Lung microvascular endothelial cell (primary cell): ENCODE measurements at regions not wholly inside any gene's neighbourhood (a gene's known extent, or its start where the extent isn't known, plus 50 kb on each side); places are given as distances from the start of the nearest gene placed in this dataset.

Experiments used
- DNase-seq, 2 donors: peaks; one replicate each; pipeline versions ENCODE4 v3.0.0 to v3.0.0-alpha.2; 2010; ENCODE audit warnings: low read depth in 2 of 2

DNA sequence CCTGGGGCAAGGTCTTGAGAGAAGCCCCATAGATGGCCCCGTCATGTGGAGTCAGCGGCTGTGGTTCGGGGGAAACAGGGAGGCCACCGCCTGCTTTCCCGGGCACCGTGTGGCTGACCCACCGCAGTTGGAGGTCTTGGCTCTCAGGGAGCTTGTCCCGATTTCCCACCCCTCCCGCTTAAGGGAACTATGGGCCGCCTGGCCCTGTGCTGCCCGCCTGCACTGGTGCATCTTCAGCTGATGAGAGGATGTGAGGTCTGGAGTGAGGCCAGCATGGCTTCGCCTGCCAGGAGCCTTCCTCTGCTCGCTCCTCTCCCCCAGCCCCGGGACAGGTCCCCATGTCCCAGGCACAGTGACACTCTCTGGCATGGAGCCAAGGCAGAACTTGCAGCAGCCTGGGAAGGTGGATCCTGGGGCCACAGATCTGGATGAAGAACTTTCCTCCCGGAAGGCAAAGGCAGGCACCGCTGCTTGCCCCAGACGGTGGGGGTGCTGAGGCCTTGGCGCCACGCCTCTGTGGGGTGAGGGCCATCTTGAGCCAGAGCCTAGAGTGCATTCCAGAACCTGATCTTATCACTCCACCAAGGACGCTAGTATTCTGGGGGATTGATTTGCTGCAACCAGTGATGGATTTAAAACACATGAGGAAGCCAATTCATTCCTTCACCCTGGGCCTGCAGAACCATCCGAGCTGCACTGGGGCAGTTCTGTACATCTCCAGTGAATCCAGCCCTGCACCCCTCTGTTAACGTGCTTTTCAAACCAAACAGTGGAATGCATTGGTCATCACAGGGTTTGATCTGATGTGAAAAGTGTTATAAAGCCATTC, 178.6 kb upstream of the TNRC6C start:
- no peak for DNase-seq

DNA sequence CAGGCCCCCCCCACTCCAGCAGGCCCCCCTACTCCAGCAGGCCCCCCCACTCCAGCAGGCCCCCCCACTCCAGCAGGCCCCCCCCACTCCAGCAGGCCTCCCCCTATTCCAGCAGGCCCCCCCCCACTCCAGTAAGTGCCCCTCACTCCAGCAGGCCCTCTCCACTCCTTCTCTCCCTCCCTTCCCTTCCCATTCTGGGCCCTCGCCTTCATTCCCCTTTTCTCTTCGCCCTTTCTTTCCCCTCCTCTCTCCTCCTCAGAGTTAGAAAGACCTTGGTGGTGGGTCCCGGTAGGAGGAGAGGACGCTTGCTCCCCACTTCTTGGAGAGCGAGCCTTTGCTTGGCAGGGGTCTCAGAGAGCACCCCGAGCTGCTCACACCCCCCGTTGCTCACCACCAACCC, 177.0 kb upstream of the TNRC6C start:
- DNase-seq, result no peak

DNA sequence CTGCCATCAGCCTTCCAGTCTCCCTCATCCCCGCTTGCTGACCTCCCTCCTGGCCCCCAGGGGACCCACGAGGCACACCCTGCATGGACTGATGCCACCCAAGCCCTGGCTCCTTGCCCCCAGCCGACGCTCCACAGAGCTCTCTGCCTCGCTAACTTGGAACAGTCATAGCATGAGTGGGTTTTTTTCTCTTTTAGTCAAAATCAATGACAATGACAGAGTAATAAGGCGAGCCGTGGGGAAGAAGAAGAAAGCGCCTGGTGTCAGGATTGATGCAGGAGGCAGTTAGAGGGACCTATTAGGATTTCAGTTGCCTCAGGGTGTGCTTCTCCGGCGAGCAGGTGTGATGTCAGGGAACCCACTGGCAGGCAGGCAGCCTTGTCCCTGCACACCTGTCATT, 176.3 kb upstream of the TNRC6C start:
- DNase-seq, result no peak

DNA sequence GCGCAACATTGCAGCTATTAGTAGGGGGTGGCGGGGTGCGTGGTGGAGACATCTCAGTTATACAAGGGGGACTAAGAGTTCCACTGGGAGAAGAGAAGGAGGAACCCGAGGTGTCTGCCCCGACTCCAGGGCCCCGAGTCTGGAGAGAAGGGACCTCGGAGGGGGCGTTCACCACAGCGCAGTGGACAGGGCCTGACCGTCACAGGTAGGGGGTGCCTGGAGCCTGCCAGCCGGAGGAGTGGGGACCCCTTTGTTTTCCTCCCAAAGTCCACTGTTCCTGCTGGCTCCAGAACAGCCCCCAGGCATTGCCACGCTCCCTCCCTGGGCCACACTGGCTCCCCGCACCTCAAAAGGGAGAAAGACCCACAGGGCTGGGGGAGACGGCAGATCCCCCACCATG, 175.9 kb upstream of the TNRC6C start:
- no peak for DNase-seq

DNA sequence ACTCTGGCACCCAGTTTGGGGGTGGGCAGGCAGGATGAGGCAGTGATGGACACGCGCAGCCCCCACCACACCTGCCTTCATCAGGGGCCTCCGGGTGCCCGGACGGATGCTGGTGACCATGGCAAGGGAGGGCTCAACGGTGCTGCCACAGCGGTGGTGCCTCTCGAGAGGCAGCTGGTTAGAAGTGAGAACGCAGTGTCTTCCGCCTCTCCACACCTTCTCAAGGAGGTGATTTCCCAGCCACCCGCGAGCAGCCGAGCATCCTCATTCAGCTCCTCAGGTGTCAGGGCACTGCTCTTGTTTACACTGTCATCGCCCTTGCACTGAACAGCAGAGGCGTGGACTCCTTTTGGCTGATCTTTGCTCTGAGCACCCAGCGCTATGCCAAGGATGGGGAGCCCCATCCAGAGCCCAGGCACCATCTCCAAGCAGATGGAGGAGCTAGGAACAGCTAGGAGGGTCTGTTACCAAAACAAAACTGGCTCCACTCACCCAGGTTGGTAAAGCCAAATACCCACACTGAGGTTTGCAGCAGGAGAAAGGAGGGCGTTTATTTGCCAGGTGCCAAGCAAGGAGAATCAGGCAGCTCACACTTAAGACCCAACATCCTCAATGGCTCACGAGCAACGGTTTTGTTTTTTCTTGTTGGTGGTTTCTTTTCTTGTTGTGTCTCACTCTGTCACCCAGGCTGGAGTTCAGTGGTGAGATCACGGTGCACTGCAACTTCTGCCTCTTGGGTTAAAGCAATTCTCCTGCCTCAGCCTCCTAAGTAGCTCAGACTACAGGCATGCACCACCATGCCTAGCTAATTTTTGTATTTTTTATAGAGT, 174.3 kb upstream of the TNRC6C start:
- DNase-seq, result no peak

DNA sequence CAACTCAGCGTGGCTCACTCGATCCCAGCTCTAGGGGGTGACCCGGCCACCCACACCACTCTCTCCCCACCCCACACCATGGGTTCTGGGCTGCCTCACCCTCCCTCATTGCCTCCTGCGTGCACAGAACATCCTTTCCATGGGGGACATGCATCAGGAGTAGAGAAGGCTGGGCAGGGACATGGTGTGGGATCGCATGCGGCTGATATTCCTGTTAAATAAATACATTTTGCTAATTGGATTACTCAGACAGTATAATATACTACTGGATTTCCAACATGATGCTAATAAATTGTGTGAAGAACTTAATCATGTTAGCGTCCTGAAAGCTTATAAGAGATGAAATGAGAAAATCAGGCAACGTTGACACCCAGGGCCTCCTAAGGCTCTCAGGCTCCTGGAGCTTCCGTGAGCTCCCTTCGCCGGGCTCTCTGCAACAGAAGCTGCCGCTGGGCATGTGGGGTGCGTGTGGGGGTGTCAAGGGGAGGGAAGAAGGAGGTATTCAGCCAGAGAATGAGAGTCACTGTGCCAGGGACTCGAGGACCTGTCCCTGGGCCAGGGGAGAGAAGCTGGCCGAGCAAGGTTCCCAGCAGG, 173.1 kb upstream of the TNRC6C start:
- no peak for DNase-seq

DNA sequence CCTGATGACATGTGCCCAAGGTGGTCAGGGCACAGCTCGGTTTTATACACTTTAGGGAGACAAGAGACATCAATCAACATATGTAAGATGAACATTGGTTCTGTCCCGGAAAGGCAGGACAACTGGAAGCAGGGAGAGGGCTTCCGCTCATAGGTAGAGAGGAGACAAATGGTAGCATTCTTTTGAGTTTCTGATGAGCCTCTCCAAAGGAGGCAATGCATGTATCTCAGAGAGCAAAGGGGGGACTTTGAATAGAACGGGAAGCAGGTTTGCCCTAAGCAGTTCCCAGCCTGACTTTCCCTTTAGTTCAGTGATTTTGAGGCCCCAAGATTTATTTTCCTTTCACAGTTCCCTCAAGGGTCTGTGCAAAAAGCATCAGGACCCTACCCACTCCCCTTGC, 172.4 kb upstream of the TNRC6C start:
- DNase-seq, result no peak

DNA sequence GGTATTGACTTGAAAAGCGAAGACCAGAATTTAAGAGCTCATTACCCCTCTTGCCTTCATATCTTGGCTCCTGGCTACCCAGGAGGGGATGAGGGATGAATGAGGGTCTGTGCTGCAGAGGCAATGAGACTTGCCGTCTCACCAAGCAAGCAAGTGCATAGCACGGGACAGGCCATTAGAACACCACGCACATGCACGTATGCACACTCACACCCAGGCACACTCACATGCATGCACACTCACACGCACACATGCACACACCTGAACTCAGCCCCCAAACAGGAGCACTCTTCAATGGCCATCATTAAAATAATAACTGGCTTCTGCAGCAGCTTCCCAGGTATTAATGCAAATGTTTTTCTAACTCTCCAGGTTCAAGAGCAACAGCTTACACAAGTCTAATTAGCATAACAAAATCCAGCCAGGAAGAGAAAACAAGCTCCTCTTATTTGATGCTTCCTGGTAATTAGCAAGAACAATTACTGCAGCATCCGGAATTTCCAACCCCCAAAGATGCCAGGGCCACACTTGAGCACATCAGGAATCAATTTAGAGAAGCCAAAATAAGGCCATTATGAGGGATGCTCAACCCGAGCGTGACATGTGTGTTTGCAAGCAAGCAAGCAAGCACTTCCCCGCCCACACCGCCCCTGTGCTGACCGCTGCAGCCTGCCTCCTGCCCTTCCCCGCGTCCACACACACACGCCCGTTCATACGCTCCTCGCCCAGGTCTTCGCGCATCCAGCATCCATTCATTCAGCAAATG, 171.6 kb upstream of the TNRC6C start:
- no peak for DNase-seq

DNA sequence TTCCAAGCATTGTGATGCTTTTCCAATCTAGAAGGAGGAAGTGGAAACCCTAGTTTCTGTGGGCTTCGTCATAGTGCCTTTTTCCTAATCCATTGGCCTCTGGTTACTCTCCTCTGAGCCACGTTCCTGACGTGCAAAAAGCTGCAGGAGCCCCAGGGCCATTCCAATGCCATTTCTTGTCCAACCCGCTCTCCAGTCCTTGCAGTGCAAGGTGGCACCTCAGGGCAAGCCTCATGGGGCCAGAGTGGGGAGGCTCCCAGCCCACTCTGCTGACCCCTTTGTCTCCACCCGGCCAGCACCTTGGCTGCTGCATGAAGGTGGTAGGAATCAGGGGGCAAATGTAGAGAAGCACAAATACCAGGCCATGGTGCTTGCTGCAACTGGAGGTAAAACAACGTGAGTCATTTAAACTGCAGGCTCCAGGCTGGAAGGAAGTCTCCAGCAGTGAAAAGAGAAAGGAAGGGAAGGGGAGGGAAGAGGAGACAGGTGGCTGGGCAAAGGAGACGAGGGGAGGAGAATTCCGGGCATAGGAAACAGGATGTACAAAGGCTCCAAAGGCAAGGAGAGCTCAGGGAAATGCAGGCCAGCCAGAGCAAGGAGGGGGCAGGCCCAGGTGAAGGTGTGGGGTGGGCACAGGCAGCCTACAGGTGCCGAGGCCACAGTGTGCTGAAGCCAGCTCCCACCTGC, 168.2 kb upstream of the TNRC6C start:
- DNase-seq, result no peak

DNA sequence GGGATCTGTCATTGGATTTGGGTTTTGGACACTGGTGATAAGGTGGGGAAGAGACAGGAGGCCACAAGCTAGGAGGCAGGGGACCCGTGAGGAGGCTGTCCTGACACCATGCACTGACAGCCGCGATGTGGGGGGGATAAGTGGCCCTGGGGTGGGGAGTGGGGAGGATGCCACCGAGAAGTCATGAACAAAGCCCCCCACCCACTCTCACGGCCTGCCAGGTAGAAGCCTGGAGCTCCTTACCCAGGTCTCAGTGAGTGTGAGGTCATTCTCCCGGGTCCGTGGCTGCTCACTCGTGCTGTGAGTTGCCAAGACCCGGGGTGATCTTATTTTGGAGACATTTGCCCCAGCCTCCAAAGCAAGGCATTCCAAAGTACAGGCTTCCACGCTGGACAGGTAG, 165.9 kb upstream of the TNRC6C start:
- no peak for DNase-seq

DNA sequence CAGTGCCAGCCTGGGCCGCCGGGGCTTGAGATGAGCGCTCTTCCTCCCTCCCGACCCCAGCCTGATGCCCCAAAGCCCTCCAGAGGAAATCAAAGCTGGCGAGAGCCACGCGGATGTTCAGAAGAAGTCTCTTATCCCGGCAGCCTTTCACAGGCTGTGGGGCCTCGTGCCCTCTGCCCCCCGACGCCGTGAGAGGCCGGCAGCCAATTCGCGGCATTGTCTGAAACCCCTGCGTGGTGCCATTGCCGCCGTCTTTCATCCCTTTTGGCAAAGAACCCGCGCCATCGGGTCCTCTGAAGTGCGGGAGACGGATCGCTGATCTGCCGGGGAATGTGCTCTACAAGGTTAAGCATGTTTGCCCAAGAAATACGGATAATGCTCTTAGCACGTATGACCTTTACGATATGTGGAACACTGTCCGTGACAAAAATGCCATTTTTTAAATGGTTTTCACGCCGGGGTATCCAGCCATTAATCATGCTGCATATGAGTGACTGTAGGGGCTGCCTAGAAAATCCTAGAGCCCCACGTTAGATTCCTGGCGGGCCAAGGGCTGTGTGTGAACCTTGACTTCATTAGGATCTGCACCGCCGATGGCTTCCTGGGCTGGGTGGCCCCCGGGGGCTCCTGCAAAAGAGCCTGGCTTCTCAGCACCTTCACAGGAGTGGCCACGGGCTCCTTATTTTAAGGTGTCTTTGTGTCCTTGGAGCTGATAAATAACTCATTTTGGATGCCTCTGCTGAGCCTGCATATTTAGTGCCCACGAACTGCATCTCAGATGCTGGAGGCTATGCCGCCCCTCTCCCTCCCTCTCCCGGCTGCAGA, 165.1 kb upstream of the TNRC6C start:
- no peak for DNase-seq

DNA sequence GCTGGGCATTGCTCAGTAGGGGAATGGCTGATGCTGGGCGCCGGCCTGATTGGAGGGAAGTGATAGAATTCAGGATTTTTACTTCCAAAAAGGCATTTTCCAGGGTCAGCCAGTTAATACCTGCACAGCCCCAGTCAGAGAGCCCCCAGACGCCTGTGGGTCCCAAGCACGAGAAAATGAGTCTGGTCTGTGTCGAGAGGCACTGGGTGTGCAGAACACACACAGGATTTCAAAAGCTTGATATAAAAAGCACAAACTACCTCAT, 164.6 kb upstream of the TNRC6C start:
- DNase-seq, result no peak

DNA sequence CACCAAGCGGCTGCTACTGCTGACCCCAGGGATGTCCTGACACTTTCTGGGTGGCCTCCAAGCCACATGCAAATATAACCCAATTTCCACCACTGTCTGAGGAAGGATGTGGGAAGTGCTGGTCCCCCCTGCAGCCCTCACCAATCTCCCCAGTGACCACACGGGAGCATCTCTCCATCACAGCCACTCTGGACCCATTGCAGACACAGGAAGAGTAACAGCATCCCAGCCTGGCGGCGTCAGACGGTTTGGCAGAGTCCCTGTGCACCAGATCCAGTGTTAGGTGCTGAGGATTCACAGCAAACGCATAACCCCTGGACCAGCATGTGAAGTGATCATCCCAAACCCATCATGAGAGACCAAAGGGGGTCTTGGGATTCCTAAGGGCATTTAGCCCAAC, 163.7 kb upstream of the TNRC6C start:
- no peak for DNase-seq

DNA sequence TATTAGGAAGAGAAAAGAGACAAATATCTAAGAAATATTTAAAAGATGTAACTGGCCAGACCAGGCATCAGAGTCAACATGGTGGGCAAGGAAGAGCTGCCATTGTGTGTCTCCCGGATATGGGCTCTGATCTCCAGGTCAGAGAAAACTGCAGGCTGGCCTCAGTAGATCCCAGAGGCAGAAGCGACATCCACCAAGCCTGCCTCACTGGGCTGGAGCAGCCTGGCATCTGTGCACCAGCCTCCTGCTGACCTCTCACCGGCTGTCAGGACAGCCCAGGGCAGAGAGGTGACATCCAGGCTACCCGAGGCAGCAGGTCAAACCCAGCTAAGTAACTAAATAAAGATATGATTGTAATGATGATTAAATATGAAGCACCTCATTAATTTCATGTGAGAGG, 162.8 kb upstream of the TNRC6C start:
- no peak for DNase-seq

DNA sequence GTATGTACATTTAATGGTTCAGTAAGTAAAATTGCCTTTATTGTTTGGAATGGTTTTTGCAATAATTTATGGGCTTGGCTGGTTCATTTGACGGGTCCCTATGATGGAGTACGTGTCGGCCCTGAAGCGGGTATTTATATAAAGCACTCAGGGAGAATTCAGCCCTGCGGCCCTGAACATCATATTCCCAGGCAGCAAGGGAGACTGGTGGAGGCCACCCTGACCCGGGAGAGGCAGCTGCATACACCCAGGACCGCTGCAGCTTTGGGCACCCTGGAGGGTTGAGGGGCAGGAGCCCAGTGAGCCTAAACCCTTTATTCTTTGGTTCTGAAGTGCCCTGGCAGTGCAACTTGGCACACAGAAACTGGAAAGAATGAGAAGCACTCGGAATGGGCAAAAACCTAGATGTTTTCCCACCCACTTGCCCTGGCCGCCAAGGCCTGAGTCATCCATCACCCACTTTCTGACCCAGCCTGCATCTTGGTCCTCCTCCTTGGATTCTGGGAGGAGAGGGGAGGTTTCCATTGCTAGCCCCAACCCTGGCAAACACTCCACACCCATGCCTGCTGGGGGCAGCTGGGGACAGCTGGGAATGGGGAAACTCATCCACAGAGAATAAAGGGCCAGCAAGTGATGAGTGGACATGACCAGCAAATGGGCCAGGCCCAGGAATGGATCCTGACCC, 162.2 kb upstream of the TNRC6C start:
- no peak for DNase-seq

DNA sequence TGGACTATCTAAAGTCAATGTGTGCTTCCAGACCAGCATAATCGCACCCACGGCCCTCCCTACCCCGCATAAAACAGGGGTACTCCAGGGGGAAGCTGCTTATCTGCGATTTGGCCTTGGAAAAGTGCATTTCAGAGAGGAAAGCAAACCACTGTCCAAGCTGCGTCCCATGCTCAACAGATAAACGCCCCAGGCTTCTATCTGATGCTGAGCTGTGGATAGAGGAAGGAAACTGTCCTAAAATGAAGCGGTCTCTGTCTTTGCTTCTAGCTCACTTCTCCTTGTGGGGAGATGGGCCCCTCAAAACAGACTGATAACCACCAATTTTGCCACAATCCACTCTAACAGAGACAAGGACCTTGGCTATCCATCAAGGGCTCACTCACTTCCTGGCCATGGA, 160.5 kb upstream of the TNRC6C start:
- DNase-seq, result no peak

DNA sequence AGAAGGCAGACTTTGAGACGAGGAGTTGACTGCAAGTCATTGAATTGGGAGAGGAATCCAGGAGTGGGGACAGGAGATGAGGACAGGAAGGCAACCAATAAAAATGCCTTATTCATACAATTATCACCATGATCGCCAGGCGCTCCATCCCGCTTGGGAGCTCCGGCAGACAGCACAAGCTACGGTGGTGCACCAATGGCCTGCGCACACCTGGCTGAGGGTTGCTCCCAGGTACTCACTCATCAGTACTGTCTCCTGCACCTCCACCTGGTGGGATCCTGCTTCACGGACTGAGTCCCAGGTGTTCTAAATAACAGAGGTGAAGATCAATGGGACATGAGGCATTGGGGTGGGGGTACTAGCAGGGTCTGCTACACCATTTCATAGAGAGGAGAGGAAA, 160.0 kb upstream of the TNRC6C start:
- no peak for DNase-seq

DNA sequence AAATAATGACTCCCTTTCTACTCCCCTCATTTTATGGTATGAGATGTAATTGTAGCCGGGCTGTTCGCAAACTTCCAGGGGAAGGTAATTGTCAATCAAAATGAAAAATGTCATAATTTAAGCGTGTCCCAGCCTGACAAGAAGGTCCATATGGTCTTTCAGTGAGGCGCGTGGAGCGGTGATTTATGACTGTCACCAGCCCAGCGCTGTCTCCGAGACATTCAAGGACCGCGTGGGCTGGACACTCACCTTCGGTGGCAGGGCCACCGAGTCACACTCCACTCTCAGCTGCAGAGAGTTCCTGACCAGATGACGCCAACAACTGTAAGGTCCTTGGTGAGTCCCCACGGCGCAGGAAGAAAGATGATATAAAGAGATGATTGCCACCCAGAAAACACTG, 157.7 kb upstream of the TNRC6C start:
- no peak for DNase-seq

DNA sequence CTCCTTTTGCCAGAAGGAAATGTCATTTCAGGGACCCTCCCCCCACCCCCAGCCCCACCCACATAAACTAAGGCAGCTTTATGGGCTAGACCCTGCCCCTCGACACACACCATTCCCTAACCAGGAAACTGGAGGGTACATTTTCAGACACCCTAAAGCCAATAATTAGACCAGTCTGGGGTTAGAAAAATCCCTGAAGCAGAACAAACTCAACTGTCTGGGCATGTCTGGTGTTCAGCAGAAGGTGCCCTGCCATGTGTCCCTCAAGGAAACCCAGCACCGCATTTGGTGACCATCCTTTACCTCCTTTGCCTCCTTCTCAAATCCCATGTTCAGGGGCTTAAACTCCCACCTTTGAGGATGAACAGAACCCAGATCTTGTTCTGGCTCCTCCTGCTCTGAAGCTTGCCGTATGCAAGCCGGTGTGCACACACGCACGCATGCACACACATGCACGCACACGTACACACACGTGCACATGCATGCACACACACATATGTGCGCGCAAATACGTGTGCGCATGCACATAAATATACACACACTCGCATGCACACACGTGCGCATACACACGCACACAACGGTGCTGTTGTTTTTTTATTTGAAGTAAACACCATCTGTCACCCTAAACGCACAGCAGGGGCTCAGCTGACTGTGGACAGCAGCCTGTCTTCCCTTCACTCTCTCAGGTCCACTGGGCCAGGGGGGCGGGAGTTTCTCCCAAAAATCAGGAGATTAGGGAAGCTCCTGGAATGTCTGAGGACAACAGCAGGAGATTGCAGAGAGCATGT, 156.8 kb upstream of the TNRC6C start:
- DNase-seq, result no peak

DNA sequence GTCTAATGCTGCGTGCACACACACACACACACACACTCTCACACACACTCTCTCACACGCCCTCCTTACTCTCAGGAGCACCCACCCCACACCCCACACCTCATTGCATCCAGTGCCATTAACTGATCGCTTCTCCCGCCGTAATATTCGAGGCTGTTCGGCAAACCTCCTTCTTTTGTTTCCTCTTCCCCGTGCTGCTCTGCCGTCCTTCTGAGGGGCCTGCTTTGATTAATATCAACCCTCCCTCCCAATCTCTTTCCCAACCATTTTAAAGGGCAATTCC, 156.2 kb upstream of the TNRC6C start:
- DNase-seq, result no peak
